ENCODE measurements at regions not wholly inside any gene's neighbourhood (a gene's known extent, or its start where the extent isn't known, plus 50 kb on each side); places are given as distances from the start of the nearest gene placed in this dataset.

- no peak for TF ChIP-seq ATF2 (tag by site-specific recombination; IDR thresholded peaks at IDR 0.05; ENCODE audit: low read depth)
- TF ChIP-seq ZIC2 (tag by site-specific recombination; IDR thresholded peaks at IDR 0.05): no peak
Measured at GRCh38 chr13:59408738-59409137, 755.0 kb downstream of the DIAPH3 start (continued).

- H3K4me1 ChIP-seq (ENCODE audit: control insufficient read depth, insufficient read depth, low read length): no peaks in the 10 kb centered on the region
- no peaks in the 10 kb centered on the region for H3K36me3 ChIP-seq (ENCODE audit: control insufficient read depth in 2 of 2, insufficient read depth in 1 of 2, low read length in 2 of 2)
- no peak overlapping the region for H3K4me3 ChIP-seq (ENCODE audit: low read depth, low read length)
- POLR2A ChIA-PET: no interaction called here
- TF ChIP-seq ZNF571 (tag by site-specific recombination; IDR thresholded peaks at IDR 0.05) (no peak), BCL6B (tag by site-specific recombination; IDR thresholded peaks at IDR 0.05) (no peak), ZNF549 (tag by site-specific recombination; IDR thresholded peaks at IDR 0.05) (no peak), SP3 (tag by site-specific recombination; IDR thresholded peaks at IDR 0.05) (no peak), ZNF184 (tag by site-specific recombination; IDR thresholded peaks at IDR 0.05) (no peak), KLF8 (tag by site-specific recombination; IDR thresholded peaks at IDR 0.05) (no peak), ZNF558 (tag by site-specific recombination; IDR thresholded peaks at IDR 0.05) (no peak), ZNF830 (tag by site-specific recombination; IDR thresholded peaks at IDR 0.05; ENCODE audit: low read depth) (no peak), ZNF837 (tag by site-specific recombination; IDR thresholded peaks at IDR 0.05) (no peak), ZNF501 (tag by site-specific recombination; IDR thresholded peaks at IDR 0.05) (no peak), ZNF610 (tag by site-specific recombination; IDR thresholded peaks at IDR 0.05; ENCODE audit: borderline replicate concordance) (no peak), BCL11A (tag by site-specific recombination; IDR thresholded peaks at IDR 0.05; ENCODE audit: low read depth) (no peak), ZNF211 (tag by site-specific recombination; IDR thresholded peaks at IDR 0.05; ENCODE audit: low read depth) (no peak), ZXDB (tag by site-specific recombination; IDR thresholded peaks at IDR 0.05) (no peak)
- TF ChIP-seq, protein P1, sequence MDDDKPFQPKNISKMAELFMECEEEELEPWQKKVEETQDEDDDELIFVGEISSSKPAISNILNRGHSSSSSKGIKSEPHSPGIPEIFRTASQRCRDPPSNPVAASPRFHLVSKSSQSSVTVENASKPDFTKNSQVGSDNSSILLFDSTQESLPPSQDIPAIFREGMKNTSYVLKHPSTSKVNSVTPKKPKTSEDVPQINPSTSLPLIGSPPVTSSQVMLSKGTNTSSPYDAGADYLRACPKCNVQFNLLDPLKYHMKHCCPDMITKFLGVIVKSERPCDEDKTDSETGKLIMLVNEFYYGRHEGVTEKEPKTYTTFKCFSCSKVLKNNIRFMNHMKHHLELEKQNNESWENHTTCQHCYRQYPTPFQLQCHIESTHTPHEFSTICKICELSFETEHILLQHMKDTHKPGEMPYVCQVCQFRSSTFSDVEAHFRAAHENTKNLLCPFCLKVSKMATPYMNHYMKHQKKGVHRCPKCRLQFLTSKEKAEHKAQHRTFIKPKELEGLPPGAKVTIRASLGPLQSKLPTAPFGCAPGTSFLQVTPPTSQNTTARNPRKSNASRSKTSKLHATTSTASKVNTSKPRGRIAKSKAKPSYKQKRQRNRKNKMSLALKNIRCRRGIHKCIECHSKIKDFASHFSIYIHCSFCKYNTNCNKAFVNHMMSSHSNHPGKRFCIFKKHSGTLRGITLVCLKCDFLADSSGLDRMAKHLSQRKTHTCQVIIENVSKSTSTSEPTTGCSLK (tag by site-specific recombination; IDR thresholded peaks at IDR 0.05): no peak
- H3K9me3 ChIP-seq (ENCODE audit: control insufficient read depth, insufficient read depth, low read depth, low read length): no peaks in the 10 kb centered on the region
- CTCF ChIA-PET: no interaction called here
- H3K27ac ChIP-seq (ENCODE audit: extremely low read depth, low read depth, low read length): no peak overlapping the region
Measured at GRCh38 chr13:59409211-59409610, 754.5 kb downstream of the DIAPH3 start.

DNA sequence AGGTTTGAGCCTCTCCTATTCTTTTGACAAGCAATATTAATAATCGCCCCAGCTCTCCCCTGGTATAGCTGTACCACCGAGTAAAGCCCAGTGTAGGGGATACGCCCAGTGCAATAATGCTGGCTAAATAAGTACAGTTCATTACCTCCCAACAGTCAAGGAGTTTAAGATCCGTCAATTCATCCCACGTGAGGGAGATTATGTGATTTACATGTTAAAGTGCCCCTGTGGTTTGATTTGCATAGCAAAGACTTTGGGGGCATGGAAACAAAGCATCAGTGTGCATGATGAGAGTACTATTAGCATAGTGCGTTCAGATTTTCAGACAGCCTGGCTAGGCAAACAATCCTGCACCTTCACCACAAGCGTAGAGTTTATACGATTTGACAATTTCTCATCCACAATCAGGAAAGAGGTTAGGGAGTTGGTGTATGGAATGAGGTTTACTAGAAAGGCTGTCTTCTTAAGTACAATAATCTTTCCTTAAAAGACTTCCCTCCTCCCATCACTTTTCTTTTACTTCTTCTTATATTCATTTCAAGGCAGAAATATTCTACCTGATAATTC, 754.0 kb downstream of the DIAPH3 start:
- Histone ChIP-seq H3K36me3 (ENCODE audit: control insufficient read depth in 2 of 2, insufficient read depth in 1 of 2, low read length in 2 of 2) (no peaks in the 10 kb centered on the region), H3K4me1 (ENCODE audit: control insufficient read depth, insufficient read depth, low read length) (no peaks in the 10 kb centered on the region), H3K4me3 (ENCODE audit: low read depth, low read length) (no peak overlapping the region), H3K27ac (ENCODE audit: extremely low read depth, low read depth, low read length) (no peak overlapping the region), H3K9me3 (ENCODE audit: control insufficient read depth, insufficient read depth, low read depth, low read length) (no peaks in the 10 kb centered on the region)
- TF ChIP-seq SP3 (tag by site-specific recombination; IDR thresholded peaks at IDR 0.05): no peak
- no peak for TF ChIP-seq ZNF624 (tag by site-specific recombination; IDR thresholded peaks at IDR 0.05)
- no peak for TF ChIP-seq ZNF600 (tag by site-specific recombination; IDR thresholded peaks at IDR 0.05)
- no peak for TF ChIP-seq ZNF175 (tag by site-specific recombination; IDR thresholded peaks at IDR 0.05)
- TF ChIP-seq ZFP69B (tag by site-specific recombination; IDR thresholded peaks at IDR 0.05): no peak
- no peak for TF ChIP-seq ZNF114 (tag by site-specific recombination; IDR thresholded peaks at IDR 0.05)
- no peak for TF ChIP-seq ZNF777 (tag by site-specific recombination; IDR thresholded peaks at IDR 0.05; ENCODE audit: borderline replicate concordance)
- TF ChIP-seq ZNF544 (tag by site-specific recombination; IDR thresholded peaks at IDR 0.05): no peak
- TF ChIP-seq, protein P2, sequence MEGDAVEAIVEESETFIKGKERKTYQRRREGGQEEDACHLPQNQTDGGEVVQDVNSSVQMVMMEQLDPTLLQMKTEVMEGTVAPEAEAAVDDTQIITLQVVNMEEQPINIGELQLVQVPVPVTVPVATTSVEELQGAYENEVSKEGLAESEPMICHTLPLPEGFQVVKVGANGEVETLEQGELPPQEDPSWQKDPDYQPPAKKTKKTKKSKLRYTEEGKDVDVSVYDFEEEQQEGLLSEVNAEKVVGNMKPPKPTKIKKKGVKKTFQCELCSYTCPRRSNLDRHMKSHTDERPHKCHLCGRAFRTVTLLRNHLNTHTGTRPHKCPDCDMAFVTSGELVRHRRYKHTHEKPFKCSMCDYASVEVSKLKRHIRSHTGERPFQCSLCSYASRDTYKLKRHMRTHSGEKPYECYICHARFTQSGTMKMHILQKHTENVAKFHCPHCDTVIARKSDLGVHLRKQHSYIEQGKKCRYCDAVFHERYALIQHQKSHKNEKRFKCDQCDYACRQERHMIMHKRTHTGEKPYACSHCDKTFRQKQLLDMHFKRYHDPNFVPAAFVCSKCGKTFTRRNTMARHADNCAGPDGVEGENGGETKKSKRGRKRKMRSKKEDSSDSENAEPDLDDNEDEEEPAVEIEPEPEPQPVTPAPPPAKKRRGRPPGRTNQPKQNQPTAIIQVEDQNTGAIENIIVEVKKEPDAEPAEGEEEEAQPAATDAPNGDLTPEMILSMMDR (tag by site-specific recombination; IDR thresholded peaks at IDR 0.05): no peak
- TF ChIP-seq KLF16 (tag by site-specific recombination; IDR thresholded peaks at IDR 0.05): no peak
- no peak for TF ChIP-seq ZNF792 (tag by site-specific recombination; IDR thresholded peaks at IDR 0.05)
- POLR2A ChIA-PET: no interaction called here
- CTCF ChIA-PET: no interaction called here

All from HEK293 (cell line).